K562 (cell line): ENCODE measurements at regions not wholly inside any gene's neighbourhood (a gene's known extent, or its start where the extent isn't known, plus 50 kb on each side); places are given as distances from the start of the nearest gene placed in this dataset.

Experiments
- ATAC-seq: fragments of 200-7000 bp; cut with Tn5 transposase; 3 replicates; pipeline ENCODE4 v1.9.1; 2020; ENCODE audit warnings: moderate library complexity
- BruUV-seq: library from RNA; stranded (reverse); fragments of 400-500 nt; replicated peaks from 2 replicates; lab custom pipeline; 2021; lab: Mats Ljungman, UMichigan
- CTCF ChIA-PET: fragments of 300-600 bp; formaldehyde crosslinking; extraction: SDS; loops from one replicate; lab custom pipeline; 2021; ENCODE audit warnings: low intra/inter-chr PET ratio; lab: Yijun Ruan, JAX
- POLR2A ChIA-PET: fragments of 300-600, 350-650 bp; sonication (Branson Sonifier 250); formaldehyde crosslinking; extraction: SDS; loops from one replicate; lab custom pipeline; 2021; ENCODE audit warnings: antibody characterized with exemption, inconsistent platforms; lab: Yijun Ruan, JAX
- DNase-seq, 4 experiments: peaks; one replicate each; pipeline versions ENCODE4 v3.0.0 to v3.0.0-alpha.2; 2011 to 2018; ENCODE audit warnings: low spot score in 3 of 4, mixed read lengths in 3 of 4; ENCODE audit errors: extremely low read depth in 1 of 4
- FAIRE-seq: peaks from 2 replicates; lab custom pipeline; 2011; peaks lifted over from hg19 to GRCh38; lab: Jason Lieb, UNC
- H2AFZ ChIP-seq: 2 replicates; pipeline ENCODE4 v1.6.0; 2011; ENCODE audit warnings: low read depth, low read length, control low read depth, inconsistent platforms
- H3K27ac ChIP-seq: fragments of 200-600 bp; 3 replicates; pipeline ENCODE4 v1.8.0; 2011; ENCODE audit warnings: low read depth, mild to moderate bottlenecking, control low read depth, inconsistent platforms, low read length, moderate library complexity, mixed read lengths; ENCODE audit errors: extremely low read depth
- H3K27me3 ChIP-seq, 2 experiments: fragments of 300-600 bp in 1 of 2; 2 replicates in 1 of 2; 3 replicates in 1 of 2; pipeline versions ENCODE4 v1.6.0 to v1.8.0; 2011; ENCODE audit warnings: inconsistent platforms in 2 of 2, low read length in 2 of 2, mild to moderate bottlenecking in 1 of 2, mixed read lengths in 1 of 2, moderate library complexity in 1 of 2; ENCODE audit not compliant: control insufficient read depth in 2 of 2, insufficient read depth in 2 of 2
- H3K36me3 ChIP-seq: fragments of 300-600 bp; 3 replicates; pipeline ENCODE4 v1.8.0; 2011; ENCODE audit warnings: mild to moderate bottlenecking, low read length, inconsistent platforms; ENCODE audit not compliant: control insufficient read depth, insufficient read depth
- H3K4me1 ChIP-seq, 2 experiments: fragments of 200-600 bp in 1 of 2; replicated peaks in 1 of 2; 2 replicates in 1 of 2; 3 replicates in 1 of 2; pipeline versions ENCODE4 v1.5.1 to v1.8.0; 2011; ENCODE audit warnings: inconsistent platforms in 2 of 2, low read length in 2 of 2, mild to moderate bottlenecking in 1 of 2, mixed read lengths in 1 of 2, moderate library complexity in 1 of 2; ENCODE audit not compliant: control insufficient read depth in 2 of 2, insufficient read depth in 2 of 2
- H3K4me2 ChIP-seq: 2 replicates; pipeline ENCODE4 v1.6.1; 2011; ENCODE audit warnings: low read length, control low read depth, inconsistent platforms, mixed read lengths; ENCODE audit not compliant: insufficient read depth
- H3K4me3 ChIP-seq: fragments of 200-600 bp; sonication (generic), shearing (Covaris generic); 2 replicates; pipeline ENCODE4 v1.5.1; 2016; ENCODE audit warnings: control low read depth, inconsistent platforms
- H3K79me2 ChIP-seq: fragments of 200-600 bp; 3 replicates; pipeline ENCODE4 v1.8.0; 2011; ENCODE audit warnings: low read length, inconsistent platforms; ENCODE audit not compliant: control insufficient read depth, insufficient read depth
- H3K9ac ChIP-seq, 2 experiments: 2 replicates each; pipeline versions ENCODE4 v1.6.0 to v1.6.1; 2011; ENCODE audit warnings: low read depth in 2 of 2, low read length in 2 of 2, control low read depth in 1 of 2, inconsistent platforms in 1 of 2, mild to moderate bottlenecking in 1 of 2, mixed read lengths in 1 of 2; ENCODE audit not compliant: insufficient read depth in 1 of 2
- H3K9me1 ChIP-seq: one replicate; pipeline ENCODE4 v1.6.0; 2011; ENCODE audit warnings: inconsistent platforms, mild to moderate bottlenecking, low read length, moderate library complexity; ENCODE audit not compliant: control insufficient read depth, insufficient read depth
- H3K9me3 ChIP-seq: replicated peaks from 2 replicates; pipeline ENCODE4 v1.5.1; 2011; ENCODE audit warnings: low read depth, low read length, inconsistent platforms; ENCODE audit not compliant: control insufficient read depth, insufficient read depth
- H4K20me1 ChIP-seq: replicated peaks from 2 replicates; pipeline ENCODE4 v1.6.1; 2011; ENCODE audit warnings: low read length, inconsistent platforms, mixed read lengths; ENCODE audit not compliant: control insufficient read depth, insufficient read depth
- AFF1 ChIP-seq, 2 experiments: fragments of 450-650 bp; IDR thresholded peaks; 2 replicates each; pipeline ENCODE4 v1.6.1; 2018; ENCODE audit warnings: mild to moderate bottlenecking in 2 of 2, low read depth in 1 of 2; ENCODE audit not compliant: partially characterized antibody in 2 of 2
- CGGBP1 ChIP-seq: fragments of 250-450 bp; sonication (Bioruptor Pico); IDR thresholded peaks from 2 replicates; pipeline ENCODE4 v1.9.0; 2021; ENCODE audit warnings: mild to moderate bottlenecking
- HCFC1 ChIP-seq: IDR thresholded peaks from 2 replicates; pipeline ENCODE4 v1.6.1; 2012; ENCODE audit warnings: low read depth, low read length, improper control_type of control experiment
- HNRNPL ChIP-seq: fragments of 200-400 bp; formaldehyde crosslinking; IDR thresholded peaks from 2 replicates; pipeline ENCODE4 v1.6.1; 2017; ENCODE audit warnings: low read depth, mild to moderate bottlenecking, low read length
- MLLT1 ChIP-seq, 2 experiments: fragments of 450-650 bp; IDR thresholded peaks; 2 replicates each; pipeline ENCODE4 v1.6.1; 2016
- MTA3 ChIP-seq: fragments of 450-650 bp; formaldehyde crosslinking; IDR thresholded peaks from 2 replicates; pipeline ENCODE4 v1.6.1; 2017; ENCODE audit warnings: mild to moderate bottlenecking, borderline replicate concordance
- ZNF212 ChIP-seq: fragments of 450-650 bp; formaldehyde crosslinking; IDR thresholded peaks from 2 replicates; pipeline ENCODE4 v1.4.0; 2020; ENCODE audit warnings: mild to moderate bottlenecking
- ZNF398 ChIP-seq: fragments of 250-450 bp; sonication (Bioruptor Pico); IDR thresholded peaks from 2 replicates; pipeline ENCODE4 v1.8.0; 2021; ENCODE audit warnings: moderate library complexity, mild to moderate bottlenecking, inconsistent platforms
- ZNF445 ChIP-seq: fragments of 250-450 bp; sonication (Bioruptor Pico); IDR thresholded peaks from 2 replicates; pipeline ENCODE4 v1.4.0; 2020; ENCODE audit warnings: low read depth, mild to moderate bottlenecking, moderate library complexity
- ZNF586 ChIP-seq: fragments of 450-650 bp; formaldehyde crosslinking; conservative IDR thresholded peaks from 2 replicates; pipeline ENCODE4 v1.4.0; 2020; ENCODE audit warnings: mild to moderate bottlenecking, moderate library complexity
- in situ Hi-C: fragments of 300-500 bp; cut with MboI; formaldehyde crosslinking; loops from 4 replicates; pipeline ENCODE4 v1.15.0; 2018; ENCODE audit warnings: inconsistent platforms, mixed read lengths
- intact Hi-C: fragments of 100-400 bp; cut with micrococcal nuclease; formaldehyde crosslinking; loops from 2 replicates; pipeline ENCODE4 v1.14.2; 2022
- TF ChIP-seq, protein P1 (sequence below): sonication (generic); IDR thresholded peaks from 2 replicates; pipeline ENCODE4 v1.6.1; 2016

DNA sequence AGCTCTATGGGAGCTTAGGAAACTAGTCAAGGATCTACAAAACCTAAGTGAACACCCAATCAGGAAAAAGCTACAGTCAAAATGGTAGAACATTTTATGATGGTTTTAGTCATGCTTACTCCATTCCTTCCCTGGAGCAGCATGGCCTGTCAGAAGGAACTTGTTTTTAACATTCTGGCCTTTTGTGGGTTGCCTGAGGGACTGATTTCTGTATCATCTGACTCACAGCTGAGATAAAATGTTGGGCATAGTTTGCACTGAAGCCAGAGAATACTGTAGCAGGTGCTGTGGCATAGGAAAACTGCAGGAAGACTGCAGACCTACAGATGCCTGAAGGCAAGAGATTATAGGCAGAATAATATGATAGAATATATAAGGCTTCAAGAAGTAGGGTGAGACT lies 719.6 kb upstream of the GRAMD2B start:
- Histone ChIP-seq H3K4me1 (no peaks in the 10 kb centered on the region), H3K79me2 (no peaks in the 10 kb centered on the region), H2AFZ (no peak overlapping the region), H3K27me3 (no peaks in the 10 kb centered on the region), H3K27ac (no peak overlapping the region), H3K9me3 (0 out of 2 replicates have a peak, but pooled peaks cover 1% of the 10 kb centered on the region), H4K20me1 (no peaks in the 10 kb centered on the region), H3K9ac (no peak overlapping the region), H3K9me1 (no peaks in the 10 kb centered on the region), H3K4me2 (no peak overlapping the region), H3K4me3 (no peak overlapping the region), H3K36me3 (no peaks in the 10 kb centered on the region)
- ATAC-seq (no peak), FAIRE-seq (no peak), DNase-seq (no peak)
- BruUV-seq: no TSS peak
- POLR2A ChIA-PET: no interaction called here
- in situ Hi-C loops (no loop called here), intact Hi-C loops (no loop called here)
- CTCF ChIA-PET: no interaction called here
- TF ChIP-seq ZNF445 (CRISPR knock-in tag) (no peak), MLLT1 (IDR thresholded peaks at IDR 0.05) (no peak), MTA3 (no peak), HCFC1 (no peak), CGGBP1 (CRISPR knock-in tag) (no peak), ZNF398 (CRISPR knock-in tag) (no peak), ZNF212 (CRISPR knock-in tag) (no peak), AFF1 (IDR thresholded peaks at IDR 0.05; ENCODE audit: low read depth in 1 of 2, partially characterized antibody in 2 of 2) (no peak), HNRNPL (no peak), ZNF586 (CRISPR knock-in tag) (no peak)
- TF ChIP-seq, protein P1, sequence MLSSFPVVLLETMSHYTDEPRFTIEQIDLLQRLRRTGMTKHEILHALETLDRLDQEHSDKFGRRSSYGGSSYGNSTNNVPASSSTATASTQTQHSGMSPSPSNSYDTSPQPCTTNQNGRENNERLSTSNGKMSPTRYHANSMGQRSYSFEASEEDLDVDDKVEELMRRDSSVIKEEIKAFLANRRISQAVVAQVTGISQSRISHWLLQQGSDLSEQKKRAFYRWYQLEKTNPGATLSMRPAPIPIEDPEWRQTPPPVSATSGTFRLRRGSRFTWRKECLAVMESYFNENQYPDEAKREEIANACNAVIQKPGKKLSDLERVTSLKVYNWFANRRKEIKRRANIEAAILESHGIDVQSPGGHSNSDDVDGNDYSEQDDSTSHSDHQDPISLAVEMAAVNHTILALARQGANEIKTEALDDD: no peak
